Right lobe of liver (tissue), 4 donors: ENCODE measurements at regions not wholly inside any gene's neighbourhood (a gene's known extent, or its start where the extent isn't known, plus 50 kb on each side); places are given as distances from the start of the nearest gene placed in this dataset.

Experiments used
- POLR2A ChIP-seq: fragments of 450-650 bp; IDR thresholded peaks from one replicate; pipeline ENCODE4 v1.6.1; 2017; ENCODE audit warnings: antibody characterized with exemption, mild to moderate bottlenecking
- TF ChIP-seq, protein P1 (sequence below), 4 donors: fragments of 200-600 bp in 3 of 4; fragments of 450-650 bp in 1 of 4; IDR thresholded peaks; one replicate each; pipeline versions ENCODE4 v1.5.1 to v1.8.0; 2016 to 2022; ENCODE audit warnings: antibody characterized with exemption in 4 of 4, mild to moderate bottlenecking in 2 of 4
- donor health status: DM: no; HTN: no; CAD: no.
- donor health status: DM: no; HTN: no; CAD: no.
- donor health status: DM: no; HTN: yes; CAD: no.

DNA sequence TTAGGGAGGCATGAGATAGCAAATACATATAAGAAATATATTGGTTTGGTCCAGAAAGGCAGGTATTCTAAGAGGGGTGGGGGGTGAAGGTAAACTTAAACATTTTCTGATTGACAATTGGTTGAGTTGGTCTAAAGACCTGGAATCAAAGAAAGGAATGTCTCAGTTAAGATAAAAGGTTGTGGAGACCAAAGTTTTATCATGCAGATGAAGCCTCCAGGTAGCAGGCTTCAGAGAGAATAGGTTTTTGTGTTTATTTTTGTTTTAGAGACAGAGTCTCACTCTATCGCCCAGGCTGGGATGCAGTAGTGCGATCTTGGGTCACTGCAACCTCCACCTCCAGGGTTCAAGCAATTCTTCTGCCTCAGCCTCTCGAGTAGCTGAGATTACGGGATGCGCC is 80.5 kb downstream of the NPAP1 start:
- TF ChIP-seq, protein P1, sequence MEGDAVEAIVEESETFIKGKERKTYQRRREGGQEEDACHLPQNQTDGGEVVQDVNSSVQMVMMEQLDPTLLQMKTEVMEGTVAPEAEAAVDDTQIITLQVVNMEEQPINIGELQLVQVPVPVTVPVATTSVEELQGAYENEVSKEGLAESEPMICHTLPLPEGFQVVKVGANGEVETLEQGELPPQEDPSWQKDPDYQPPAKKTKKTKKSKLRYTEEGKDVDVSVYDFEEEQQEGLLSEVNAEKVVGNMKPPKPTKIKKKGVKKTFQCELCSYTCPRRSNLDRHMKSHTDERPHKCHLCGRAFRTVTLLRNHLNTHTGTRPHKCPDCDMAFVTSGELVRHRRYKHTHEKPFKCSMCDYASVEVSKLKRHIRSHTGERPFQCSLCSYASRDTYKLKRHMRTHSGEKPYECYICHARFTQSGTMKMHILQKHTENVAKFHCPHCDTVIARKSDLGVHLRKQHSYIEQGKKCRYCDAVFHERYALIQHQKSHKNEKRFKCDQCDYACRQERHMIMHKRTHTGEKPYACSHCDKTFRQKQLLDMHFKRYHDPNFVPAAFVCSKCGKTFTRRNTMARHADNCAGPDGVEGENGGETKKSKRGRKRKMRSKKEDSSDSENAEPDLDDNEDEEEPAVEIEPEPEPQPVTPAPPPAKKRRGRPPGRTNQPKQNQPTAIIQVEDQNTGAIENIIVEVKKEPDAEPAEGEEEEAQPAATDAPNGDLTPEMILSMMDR (IDR thresholded peaks at IDR 0.05), result no peak
- no peak for TF ChIP-seq POLR2A
